ENCODE measurements at regions not wholly inside any gene's neighbourhood (a gene's known extent, or its start where the extent isn't known, plus 50 kb on each side); places are given as distances from the start of the nearest gene placed in this dataset.

- H3K27ac Mint-ChIP-seq = no peak overlapping the region
- H3K36me3 Mint-ChIP-seq (ENCODE audit: low read depth) = peaks cover 7% of the 10 kb centered on the region
- H3K9me3 Mint-ChIP-seq (ENCODE audit: insufficient read depth) = no peaks in the 10 kb centered on the region
- no peaks in the 10 kb centered on the region for H3K27me3 Mint-ChIP-seq (ENCODE audit: low read depth)
- DNase-seq (no peak), ATAC-seq (no peak)
- ChIA-PET CTCF (interaction anchor here (6.3 to 7.4 kb wide), 2 partner anchors 9 to 47 kb away, joined by 64 to 89 read pairs; no protein-coding TSS in a partner anchor), POLR2A (no interaction called here)
- peaks cover 31% of the 10 kb centered on the region for H3K4me1 Mint-ChIP-seq (ENCODE audit: low read depth)
- H3K4me3 Mint-ChIP-seq = no peak overlapping the region
Measured at GRCh38 chr4:80135702-80136058, 61.6 kb upstream of the PRDM8 start.

GRCh38 chr4:80134936-80135701 is 62.1 kb upstream of the ANTXR2 start:
- ChIA-PET CTCF (interaction anchor here (6.3 kb wide), 1 partner anchor 8 kb away, joined by 89 read pairs; no protein-coding TSS in a partner anchor), POLR2A (no interaction called here)
- Mint-ChIP-seq H3K4me3 (no peak overlapping the region), H3K36me3 (ENCODE audit: low read depth) (peaks cover 5% of the 10 kb centered on the region), H3K27me3 (ENCODE audit: low read depth) (no peaks in the 10 kb centered on the region), H3K27ac (no peak overlapping the region), H3K4me1 (ENCODE audit: low read depth) (peaks cover 28% of the 10 kb centered on the region), H3K9me3 (ENCODE audit: insufficient read depth) (no peaks in the 10 kb centered on the region)
- no peak for DNase-seq
- ATAC-seq = no peak

- Mint-ChIP-seq H3K27me3 (ENCODE audit: low read depth) (no peaks in the 10 kb centered on the region), H3K9me3 (ENCODE audit: insufficient read depth) (no peaks in the 10 kb centered on the region), H3K4me1 (ENCODE audit: low read depth) (peaks cover 26% of the 10 kb centered on the region), H3K4me3 (no peak overlapping the region), H3K27ac (no peak overlapping the region), H3K36me3 (ENCODE audit: low read depth) (peaks cover 5% of the 10 kb centered on the region)
- DNase-seq (no peak), ATAC-seq (no peak)
- ChIA-PET POLR2A (no interaction called here), CTCF (no interaction called here)
Measured at GRCh38 chr4:80133240-80133783, 60.3 kb upstream of the ANTXR2 start.

GRCh38 chr4:80129785-80130184 is 56.8 kb upstream of the ANTXR2 start:
- no peaks in the 10 kb centered on the region for H3K36me3 Mint-ChIP-seq (ENCODE audit: low read depth)

GRCh38 chr4:80128941-80129340 is 55.9 kb upstream of the ANTXR2 start:
- H3K27ac Mint-ChIP-seq = no peak overlapping the region

More at GRCh38 chr4:80129785-80130184, 56.8 kb upstream of the ANTXR2 start:
- Mint-ChIP-seq H3K4me3 (no peak overlapping the region), H3K9me3 (ENCODE audit: insufficient read depth) (no peaks in the 10 kb centered on the region), H3K27ac (no peak overlapping the region), H3K4me1 (ENCODE audit: low read depth) (peaks cover 47% of the 10 kb centered on the region), H3K27me3 (ENCODE audit: low read depth) (no peaks in the 10 kb centered on the region)
- DNase-seq = no peak
- no peak for ATAC-seq
- ChIA-PET POLR2A (interaction anchor here (0.7 kb wide), 1 partner anchor 107 kb away, joined by 3 read pairs; no protein-coding TSS in a partner anchor), CTCF (interaction anchor here (1.4 to 8.0 kb wide), 3 partner anchors 8 to 72 kb away, joined by 3 to 239 read pairs (median 89); no protein-coding TSS in a partner anchor)

GRCh38 chr4:80127870-80128419 is 54.9 kb upstream of the ANTXR2 start:
- Mint-ChIP-seq H3K27ac (peak overlapping the region; percentile 79), H3K4me3 (no peak overlapping the region), H3K27me3 (ENCODE audit: low read depth) (no peaks in the 10 kb centered on the region), H3K4me1 (ENCODE audit: low read depth) (peaks cover 58% of the 10 kb centered on the region), H3K36me3 (ENCODE audit: low read depth) (no peaks in the 10 kb centered on the region), H3K9me3 (ENCODE audit: insufficient read depth) (no peaks in the 10 kb centered on the region)
- POLR2A ChIA-PET = no interaction called here
- DNase-seq (no peak), ATAC-seq (no peak)
- CTCF ChIA-PET = interaction anchor here (1.1 to 8.0 kb wide), 5 partner anchors 10 to 75 kb away, joined by 3 to 239 read pairs (median 45); no protein-coding TSS in a partner anchor

More at GRCh38 chr4:80128941-80129340, 55.9 kb upstream of the ANTXR2 start:
- H3K9me3 Mint-ChIP-seq (ENCODE audit: insufficient read depth) = no peaks in the 10 kb centered on the region
- CTCF ChIA-PET = interaction anchor here (1.1 to 8.0 kb wide), 4 partner anchors 9 to 74 kb away, joined by 3 to 239 read pairs (median 67); no protein-coding TSS in a partner anchor
- no peaks in the 10 kb centered on the region for H3K27me3 Mint-ChIP-seq (ENCODE audit: low read depth)
- peaks cover 55% of the 10 kb centered on the region for H3K4me1 Mint-ChIP-seq (ENCODE audit: low read depth)
- POLR2A ChIA-PET = interaction anchor here (1.0 kb wide), 1 partner anchor 10 kb away, joined by 3 read pairs; no protein-coding TSS in a partner anchor
- DNase-seq (no peak), ATAC-seq (no peak)
- H3K36me3 Mint-ChIP-seq (ENCODE audit: low read depth) = no peaks in the 10 kb centered on the region
- H3K4me3 Mint-ChIP-seq = no peak overlapping the region

GRCh38 chr4:80126435-80126834 is 53.4 kb upstream of the ANTXR2 start:
- ATAC-seq (no peak), DNase-seq (no peak)
- Mint-ChIP-seq H3K36me3 (ENCODE audit: low read depth) (peaks cover 4% of the 10 kb centered on the region), H3K4me1 (ENCODE audit: low read depth) (peaks cover 58% of the 10 kb centered on the region), H3K27me3 (ENCODE audit: low read depth) (no peaks in the 10 kb centered on the region), H3K4me3 (no peak overlapping the region), H3K27ac (peak overlapping the region; percentile 83), H3K9me3 (ENCODE audit: insufficient read depth) (no peaks in the 10 kb centered on the region)
- CTCF ChIA-PET = interaction anchor here (0.6 to 8.0 kb wide), 34 partner anchors 12 to 524 kb away, joined by 3 to 239 read pairs (median 6); partner anchors contain the start of gene ANTXR2
- POLR2A ChIA-PET = interaction anchor here (0.8 to 2.4 kb wide), 10 partner anchors 10 to 78 kb away, joined by 3 to 45 read pairs (median 8); partner anchors contain the start of gene ANTXR2

GRCh38 chr4:80125252-80126177 is 52.5 kb upstream of the ANTXR2 start:
- Mint-ChIP-seq H3K27me3 (ENCODE audit: low read depth) (no peaks in the 10 kb centered on the region), H3K4me1 (ENCODE audit: low read depth) (peaks cover 58% of the 10 kb centered on the region), H3K27ac (peak overlapping the region; percentile 83), H3K9me3 (ENCODE audit: insufficient read depth) (no peaks in the 10 kb centered on the region), H3K4me3 (peak overlapping the region; percentile 48), H3K36me3 (ENCODE audit: low read depth) (peaks cover 4% of the 10 kb centered on the region)
- ChIA-PET POLR2A (interaction anchor here (0.8 to 2.4 kb wide), 13 partner anchors 11 to 79 kb away, joined by 3 to 45 read pairs (median 6); partner anchors contain the start of gene ANTXR2), CTCF (interaction anchor here (0.5 to 8.0 kb wide), 44 partner anchors 10 to 1186 kb away, joined by 3 to 239 read pairs (median 4); partner anchors contain the start of genes ANTXR2 and PAQR3)
- DNase-seq (peak; percentile 68), ATAC-seq (peak; percentile 89)

GRCh38 chr4:80124246-80125211 is 51.5 kb upstream of the ANTXR2 start:
- peak overlapping the region; percentile 48 for H3K4me3 Mint-ChIP-seq
- CTCF ChIA-PET = interaction anchor here (0.5 to 8.0 kb wide), 22 partner anchors 14 to 1185 kb away, joined by 3 to 239 read pairs (median 6); partner anchors contain the start of genes ANTXR2 and PAQR3
- DNase-seq = no peak
- no peaks in the 10 kb centered on the region for H3K9me3 Mint-ChIP-seq (ENCODE audit: insufficient read depth)
- ATAC-seq = no peak
- no peaks in the 10 kb centered on the region for H3K27me3 Mint-ChIP-seq (ENCODE audit: low read depth)
- H3K36me3 Mint-ChIP-seq (ENCODE audit: low read depth) = peaks cover 4% of the 10 kb centered on the region
- H3K27ac Mint-ChIP-seq = peak overlapping the region; percentile 83
- POLR2A ChIA-PET = interaction anchor here (0.8 to 2.4 kb wide), 6 partner anchors 12 to 76 kb away, joined by 3 to 45 read pairs (median 10); partner anchors contain the start of gene ANTXR2
- H3K4me1 Mint-ChIP-seq (ENCODE audit: low read depth) = peaks cover 54% of the 10 kb centered on the region
